ENCODE measurements at regions not wholly inside any gene's neighbourhood (a gene's known extent, or its start where the extent isn't known, plus 50 kb on each side); places are given as distances from the start of the nearest gene placed in this dataset.
A peak's percentile ranks its signal among the peaks of the same experiment; 100 is the strongest.
"Not testable (repeated sequence)": the region's sequence is repeated elsewhere in the genome, so short reads cannot be mapped to it uniquely, and the experiment has no call there.

GRCh38 chr6:103167345-103168071, 1692.2 kb downstream of the HACE1 start:
- no peak for DNase-seq (ENCODE audit: low spot score)

DNA sequence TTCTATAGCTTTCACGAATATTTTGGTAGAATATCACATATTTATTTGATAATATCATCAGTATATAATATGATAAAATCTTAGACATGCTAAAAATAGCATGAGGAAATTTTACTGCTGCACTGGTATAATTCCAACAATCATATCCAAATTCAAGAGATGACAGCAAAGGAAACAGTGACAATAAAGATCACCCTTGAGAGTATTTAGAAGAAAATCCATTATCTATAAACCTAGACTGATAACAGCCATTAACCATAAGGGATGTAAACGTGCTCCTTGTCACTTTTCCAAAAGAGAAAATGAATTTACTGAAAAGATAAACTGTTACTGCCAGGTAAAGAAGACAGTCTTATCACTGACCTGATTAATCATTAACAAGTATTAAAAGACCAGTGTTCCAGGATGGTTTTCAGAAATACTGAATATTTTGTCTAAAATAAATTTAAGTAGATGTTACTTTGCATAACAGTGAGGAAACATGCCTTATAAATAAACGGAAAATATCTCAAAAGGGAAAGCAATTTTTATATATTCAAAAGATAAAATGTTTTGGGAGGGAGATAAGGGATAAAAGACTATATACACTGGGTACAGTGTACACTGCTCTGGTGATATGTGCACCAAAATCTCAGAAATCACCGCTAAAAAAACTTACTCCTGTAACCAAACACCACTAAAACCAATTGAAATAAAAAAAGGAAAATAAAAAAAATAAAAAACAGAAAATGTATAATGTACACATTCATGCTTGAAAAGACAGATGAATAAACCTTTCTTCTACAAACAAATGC, 1704.7 kb downstream of the HACE1 start:
- DNase-seq (ENCODE audit: low spot score) = no peak

- DNase-seq (ENCODE audit: low spot score) = no peak
Measured at GRCh38 chr6:103153016-103153415, 1706.7 kb downstream of the HACE1 start.

DNA sequence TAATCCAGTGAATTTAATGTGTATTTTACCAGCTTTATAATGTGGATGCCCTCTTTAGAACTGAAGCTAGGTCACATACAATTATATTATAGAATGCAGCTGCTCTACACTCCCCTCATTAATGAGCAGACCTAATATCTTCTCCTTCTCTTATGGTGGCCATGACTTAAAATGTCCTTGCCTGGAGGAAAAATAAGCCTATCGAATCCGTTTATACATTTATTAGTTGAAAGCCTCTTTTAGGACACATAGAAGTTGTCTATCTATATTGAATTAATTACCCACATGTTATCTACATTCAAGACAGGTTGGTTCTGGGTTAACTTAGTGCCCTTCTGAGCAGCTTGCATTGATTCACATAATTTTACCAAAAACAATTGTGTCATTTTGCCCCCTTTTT, 1716.8 kb downstream of the HACE1 start:
- DNase-seq (ENCODE audit: low spot score) = no peak

GRCh38 chr6:103140308-103141027, 1719.3 kb downstream of the HACE1 start:
- no peak for DNase-seq (ENCODE audit: low spot score)

GRCh38 chr6:103139377-103139776, 1720.3 kb downstream of the HACE1 start:
- no peak for DNase-seq (ENCODE audit: low spot score)

- DNase-seq (ENCODE audit: low spot score) = no peak
Measured at GRCh38 chr6:103124471-103124870, 1731.0 kb downstream of the GRIK2 start.

DNA sequence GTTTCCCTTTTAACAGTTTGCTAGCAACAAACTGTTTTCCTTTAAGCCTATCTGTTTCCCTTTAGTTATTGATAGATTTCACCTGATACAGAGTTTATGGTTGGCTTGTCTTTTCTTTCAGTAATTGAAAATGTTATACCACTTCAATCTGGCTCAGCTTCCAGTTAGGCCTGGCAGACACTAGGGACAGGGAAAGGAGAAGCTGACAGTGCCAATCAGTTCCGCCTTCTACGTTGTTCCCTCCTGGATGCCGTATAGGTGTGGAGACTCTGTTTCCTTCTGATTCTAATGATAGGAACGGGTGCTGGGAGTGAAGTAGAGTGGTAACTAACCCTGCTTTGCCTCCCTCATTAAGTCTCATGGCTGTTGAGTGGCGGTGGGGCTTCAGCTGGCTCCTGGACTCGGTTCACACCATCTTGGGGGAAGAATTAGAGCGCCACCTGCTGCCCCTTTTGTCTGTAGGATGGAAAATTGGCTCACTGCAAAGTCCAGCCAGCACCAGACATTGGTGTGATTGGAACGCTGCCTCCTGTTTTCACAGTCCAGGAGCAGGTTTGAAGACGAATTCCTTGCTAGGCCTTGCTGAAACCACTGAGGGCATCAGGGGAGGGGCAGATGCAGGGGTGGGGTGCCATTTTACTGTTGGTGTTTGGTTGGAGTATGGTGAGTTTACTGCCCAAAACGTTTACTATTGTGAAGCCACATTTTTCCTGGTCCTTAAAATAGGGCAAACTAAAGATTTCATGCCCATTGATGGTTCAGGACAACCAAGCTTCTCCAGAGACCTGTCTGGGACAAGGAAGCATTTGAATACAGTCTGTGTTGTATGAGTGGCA, 1729.5 kb downstream of the GRIK2 start:
- DNase-seq (ENCODE audit: low spot score) = peak; percentile 12

DNA sequence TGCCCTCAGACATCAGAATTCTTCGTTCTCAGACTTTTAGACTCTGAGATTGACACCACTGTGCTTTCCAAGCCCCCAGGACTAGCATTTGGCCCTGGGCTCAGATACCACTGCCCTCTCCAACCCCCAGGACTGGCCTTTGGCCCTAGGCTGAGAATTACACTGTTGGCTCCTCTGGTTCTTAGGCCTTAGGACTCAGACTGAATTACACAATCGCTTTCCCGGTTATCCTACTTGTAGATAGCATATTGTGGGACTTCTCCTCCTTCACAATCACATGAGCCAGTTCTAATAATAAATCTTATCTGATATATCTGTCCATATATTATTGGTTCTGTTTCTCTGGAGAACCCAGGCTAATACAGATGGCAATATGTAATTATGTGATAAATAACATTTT, 1725.5 kb downstream of the GRIK2 start:
- DNase-seq (ENCODE audit: low spot score) = no peak

GRCh38 chr6:103114582-103114981, 1721.1 kb downstream of the GRIK2 start:
- no peak for DNase-seq (ENCODE audit: low spot score)

GRCh38 chr6:103113416-103113815, 1719.9 kb downstream of the GRIK2 start:
- no peak for DNase-seq (ENCODE audit: low spot score)

- DNase-seq (ENCODE audit: low spot score) = no peak
Measured at GRCh38 chr6:103107985-103108384, 1714.5 kb downstream of the GRIK2 start.

DNA sequence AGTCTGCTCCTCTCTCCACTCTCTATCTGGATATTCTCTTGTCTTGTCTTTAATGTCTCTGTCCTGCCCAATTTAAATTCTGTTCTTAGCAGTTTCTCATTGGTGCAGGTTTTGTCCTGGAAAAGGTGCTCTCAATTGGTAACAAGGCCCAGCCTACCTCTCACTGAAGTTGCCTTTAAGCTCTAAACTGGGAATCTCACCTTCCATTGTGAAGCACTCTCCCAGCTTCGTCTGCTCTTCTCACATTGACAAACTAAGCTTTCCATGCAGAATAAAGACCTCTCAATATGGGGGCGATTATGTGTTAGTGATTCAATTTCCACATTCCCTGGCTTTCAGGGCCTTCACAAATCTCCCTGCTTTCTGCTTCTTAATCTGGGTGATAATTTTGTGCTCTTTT, 1712.2 kb downstream of the GRIK2 start:
- no peak for DNase-seq (ENCODE audit: low spot score)

DNA sequence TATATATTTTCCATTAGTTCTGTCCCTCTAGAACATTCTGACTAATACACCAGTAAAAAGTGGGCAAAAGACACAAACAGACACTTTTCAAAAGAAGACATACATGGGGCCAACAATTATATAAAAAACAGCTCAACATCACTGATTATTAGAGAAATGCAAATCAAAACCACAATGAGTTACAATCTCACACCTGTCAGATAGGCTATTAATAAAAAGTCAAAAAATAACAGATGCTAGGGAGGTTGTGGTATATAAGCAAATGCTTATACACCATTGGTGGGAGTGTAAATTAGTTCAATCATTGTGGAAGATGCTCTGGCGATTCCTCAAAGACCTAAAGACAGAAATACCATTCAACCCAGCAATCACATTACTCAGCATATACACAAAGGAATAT, 1707.8 kb downstream of the GRIK2 start:
- DNase-seq (ENCODE audit: low spot score) = no peak

DNA sequence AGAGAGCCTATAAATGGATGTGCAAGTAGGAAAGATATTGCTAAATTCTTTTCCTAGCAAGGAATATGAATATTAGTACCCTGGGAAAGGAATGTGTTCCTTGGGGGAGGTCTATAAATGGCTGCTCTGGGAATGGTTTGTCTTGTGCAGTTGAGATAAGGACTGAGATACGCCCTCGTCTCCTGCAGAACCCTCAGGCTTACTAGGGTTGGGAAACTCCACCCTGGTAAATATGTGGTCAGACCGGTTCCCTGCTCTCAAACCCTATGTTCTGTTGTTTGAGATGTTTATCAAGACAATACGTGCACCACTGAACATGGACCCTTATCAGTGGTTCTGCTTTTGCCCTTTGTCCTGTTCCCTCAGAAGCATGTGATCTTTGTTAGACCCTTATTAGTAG, 1698.9 kb downstream of the GRIK2 start:
- DNase-seq (ENCODE audit: low spot score) = not testable (repeated sequence)

DNA sequence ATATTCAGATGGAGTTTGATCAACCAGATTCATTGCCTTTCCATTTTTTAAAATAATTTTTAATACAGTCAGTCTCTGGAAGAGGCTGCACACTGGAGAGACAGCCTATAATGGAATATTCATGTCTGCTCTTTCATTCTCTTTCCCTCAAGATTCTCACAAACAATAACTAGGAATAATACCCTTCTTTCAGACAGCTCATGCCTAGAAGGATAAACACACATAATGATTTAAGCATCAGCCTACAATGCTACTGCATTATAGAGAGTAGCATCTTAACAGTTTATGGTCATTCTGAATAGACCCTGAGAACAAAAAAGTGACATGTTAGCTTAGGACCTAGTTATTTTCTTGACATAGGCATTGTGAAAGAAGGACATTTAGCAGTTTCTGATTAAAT, 1692.3 kb downstream of the GRIK2 start:
- no peak for DNase-seq (ENCODE audit: low spot score)

GRCh38 chr6:103081876-103082630, 1688.5 kb downstream of the GRIK2 start:
- DNase-seq (ENCODE audit: low spot score) = no peak

- no peak for DNase-seq (ENCODE audit: low spot score)
Measured at GRCh38 chr6:103081126-103081525, 1687.6 kb downstream of the GRIK2 start.

DNA sequence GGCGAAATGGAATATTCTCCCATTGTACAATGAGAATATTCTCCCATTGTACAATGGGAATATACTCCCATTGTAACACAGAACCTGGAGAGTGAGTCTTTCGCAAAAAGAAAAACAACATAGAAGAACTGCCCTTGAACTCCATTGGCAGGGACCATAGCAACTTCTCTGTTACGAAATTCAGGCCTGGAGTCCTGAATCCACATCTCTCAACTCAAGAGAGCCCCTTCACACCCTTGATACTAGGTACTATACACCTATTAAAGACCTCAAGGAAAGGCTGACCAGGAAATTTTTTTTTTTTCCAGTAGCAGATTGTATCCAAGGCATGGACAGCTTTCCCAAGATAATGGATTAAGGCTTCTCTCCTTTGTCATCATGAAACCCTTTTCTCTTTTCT, 1687.0 kb downstream of the GRIK2 start:
- DNase-seq (ENCODE audit: low spot score) = no peak

GRCh38 chr6:103079867-103080266, 1686.4 kb downstream of the GRIK2 start:
- DNase-seq (ENCODE audit: low spot score) = no peak

- no peak for DNase-seq (ENCODE audit: low spot score)
Measured at GRCh38 chr6:103062136-103062535, 1668.6 kb downstream of the GRIK2 start.

All from HuH-7.5 (cell line).